SK-N-SH treated with all-trans-retinoic acid at 6 μM for 48 hours (cell line): ENCODE measurements at regions not wholly inside any gene's neighbourhood (a gene's known extent, or its start where the extent isn't known, plus 50 kb on each side); places are given as distances from the start of the nearest gene placed in this dataset.

Source experiments
- ATAC-seq: fragments of 200-7000 bp; cut with Tn5 transposase; 3 replicates; pipeline ENCODE4 v1.9.1; 2020; ENCODE audit warnings: mild to moderate bottlenecking, moderate library complexity
- ARNTL ChIP-seq: fragments of 450-650 bp; formaldehyde crosslinking; IDR thresholded peaks from 2 replicates; pipeline ENCODE4 v1.5.0; 2020; ENCODE audit warnings: low read depth, mild to moderate bottlenecking, moderate library complexity, borderline replicate concordance
- CSDC2 ChIP-seq: fragments of 250-450 bp; sonication (Bioruptor Pico); IDR thresholded peaks from 2 replicates; pipeline ENCODE4 v1.5.0; 2020; ENCODE audit warnings: mild to moderate bottlenecking, moderate library complexity
- CSRNP3 ChIP-seq: fragments of 250-450 bp; sonication (Bioruptor Pico); IDR thresholded peaks from 2 replicates; pipeline ENCODE4 v1.5.1; 2021; ENCODE audit warnings: mild to moderate bottlenecking, moderate library complexity
- ESRRG ChIP-seq: fragments of 250-450 bp; sonication (Bioruptor Pico); IDR thresholded peaks from 2 replicates; pipeline ENCODE4 v1.6.1; 2021; ENCODE audit warnings: mild to moderate bottlenecking
- GLIS3 ChIP-seq: fragments of 250-450 bp; sonication (Bioruptor Pico); IDR thresholded peaks from 2 replicates; pipeline ENCODE4 v1.5.0; 2020; ENCODE audit warnings: mild to moderate bottlenecking, moderate library complexity
- ISL1 ChIP-seq: fragments of 250-450 bp; sonication (Bioruptor Pico); IDR thresholded peaks from 2 replicates; pipeline ENCODE4 v2.1.2; 2022; ENCODE audit warnings: mild to moderate bottlenecking, moderate library complexity
- OSR1 ChIP-seq: fragments of 250-450 bp; sonication (Bioruptor Pico); IDR thresholded peaks from 2 replicates; pipeline ENCODE4 v1.8.0; 2022; ENCODE audit warnings: moderate library complexity, mild to moderate bottlenecking, inconsistent platforms
- PATZ1 ChIP-seq: fragments of 250-450 bp; sonication (Bioruptor Pico); IDR thresholded peaks from 2 replicates; pipeline ENCODE4 v1.8.0; 2020; ENCODE audit warnings: mild to moderate bottlenecking, moderate library complexity, borderline replicate concordance
- POU6F1 ChIP-seq: fragments of 250-450 bp; sonication (Bioruptor Pico); IDR thresholded peaks from 2 replicates; pipeline ENCODE4 v1.8.0; 2021; ENCODE audit warnings: low read depth, mild to moderate bottlenecking, moderate library complexity, borderline replicate concordance
- SNAI2 ChIP-seq: fragments of 250-450 bp; sonication (Bioruptor Pico); IDR thresholded peaks from 2 replicates; pipeline ENCODE4 v1.5.0; 2020; ENCODE audit warnings: mild to moderate bottlenecking, moderate library complexity
- TCF4 ChIP-seq: fragments of 250-450 bp; sonication (Bioruptor Pico); IDR thresholded peaks from 2 replicates; pipeline ENCODE4 v1.8.0; 2021; ENCODE audit warnings: mild to moderate bottlenecking, moderate library complexity, borderline replicate concordance
- TSHZ2 ChIP-seq: fragments of 250-450 bp; sonication (Bioruptor Pico); IDR thresholded peaks from 2 replicates; pipeline ENCODE4 v1.5.0; 2020; ENCODE audit warnings: mild to moderate bottlenecking, moderate library complexity
- ZC3H10 ChIP-seq: fragments of 250-450 bp; sonication (Bioruptor Pico); IDR thresholded peaks from 2 replicates; pipeline ENCODE4 v1.5.1; 2021; ENCODE audit warnings: mild to moderate bottlenecking, moderate library complexity
- ZFP30 ChIP-seq: fragments of 450-650 bp; formaldehyde crosslinking; IDR thresholded peaks from 2 replicates; pipeline ENCODE4 v1.5.0; 2022; ENCODE audit warnings: mild to moderate bottlenecking, moderate library complexity
- ZNF565 ChIP-seq: fragments of 450-650 bp; formaldehyde crosslinking; conservative IDR thresholded peaks from 2 replicates; pipeline ENCODE4 v1.5.0; 2020; ENCODE audit warnings: low read depth, mild to moderate bottlenecking, moderate library complexity
- ZNF70 ChIP-seq: fragments of 450-650 bp; formaldehyde crosslinking; IDR thresholded peaks from 2 replicates; pipeline ENCODE4 v1.5.0; 2020; ENCODE audit warnings: mild to moderate bottlenecking, moderate library complexity
- ZNF8 ChIP-seq: fragments of 450-650 bp; formaldehyde crosslinking; IDR thresholded peaks from 2 replicates; pipeline ENCODE4 v1.5.0; 2020; ENCODE audit warnings: mild to moderate bottlenecking, moderate library complexity
- TF ChIP-seq, protein P1 (sequence below): fragments of 250-450 bp; sonication (Bioruptor Pico); IDR thresholded peaks from 2 replicates; pipeline ENCODE4 v1.5.1; 2020; ENCODE audit warnings: low read depth, mild to moderate bottlenecking, moderate library complexity

GRCh38 chr1:182175361-182175931 lies 113.9 kb upstream of the ZNF648 start:
- ATAC-seq: no peak
- TF ChIP-seq TCF4 (CRISPR knock-in tag): no peak
- no peak for TF ChIP-seq ARNTL (CRISPR knock-in tag)
- TF ChIP-seq, protein P1, sequence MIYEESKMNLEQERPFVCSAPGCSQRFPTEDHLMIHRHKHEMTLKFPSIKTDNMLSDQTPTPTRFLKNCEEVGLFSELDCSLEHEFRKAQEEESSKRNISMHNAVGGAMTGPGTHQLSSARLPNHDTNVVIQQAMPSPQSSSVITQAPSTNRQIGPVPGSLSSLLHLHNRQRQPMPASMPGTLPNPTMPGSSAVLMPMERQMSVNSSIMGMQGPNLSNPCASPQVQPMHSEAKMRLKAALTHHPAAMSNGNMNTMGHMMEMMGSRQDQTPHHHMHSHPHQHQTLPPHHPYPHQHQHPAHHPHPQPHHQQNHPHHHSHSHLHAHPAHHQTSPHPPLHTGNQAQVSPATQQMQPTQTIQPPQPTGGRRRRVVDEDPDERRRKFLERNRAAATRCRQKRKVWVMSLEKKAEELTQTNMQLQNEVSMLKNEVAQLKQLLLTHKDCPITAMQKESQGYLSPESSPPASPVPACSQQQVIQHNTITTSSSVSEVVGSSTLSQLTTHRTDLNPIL: no peak
- no peak for TF ChIP-seq ZNF8 (CRISPR knock-in tag)
- TF ChIP-seq OSR1 (CRISPR knock-in tag): no peak
- TF ChIP-seq POU6F1 (CRISPR knock-in tag): no peak
- TF ChIP-seq ISL1 (CRISPR knock-in tag): no peak
- TF ChIP-seq ESRRG: no peak
- TF ChIP-seq GLIS3 (CRISPR knock-in tag): no peak
- TF ChIP-seq SNAI2 (CRISPR knock-in tag): no peak
- no peak for TF ChIP-seq ZNF565 (CRISPR knock-in tag)
- no peak for TF ChIP-seq ZC3H10
- TF ChIP-seq PATZ1: no peak
- no peak for TF ChIP-seq TSHZ2

DNA sequence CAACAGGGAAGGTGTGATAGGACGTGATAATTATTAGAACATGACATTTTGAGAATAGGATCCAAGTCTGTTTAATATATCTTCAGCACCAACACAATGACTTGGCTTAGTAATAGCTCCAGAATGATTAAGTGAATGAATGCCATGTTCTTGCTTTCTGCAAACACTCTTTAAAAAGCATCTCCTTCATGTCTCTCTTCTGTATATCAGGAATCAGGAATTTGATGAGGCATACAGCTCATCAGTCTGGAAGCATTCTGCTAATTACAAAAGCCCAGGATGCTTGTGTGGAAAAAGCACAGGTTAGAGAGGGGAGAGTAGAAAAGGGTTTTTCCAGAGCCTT lies 113.0 kb upstream of the ZNF648 start:
- TF ChIP-seq ZFP30 (CRISPR knock-in tag): no peak
- no peak for TF ChIP-seq ZNF70 (CRISPR knock-in tag)
- TF ChIP-seq ZC3H10: no peak
- TF ChIP-seq, protein P1: no peak
- no peak for TF ChIP-seq ZNF565 (CRISPR knock-in tag)
- TF ChIP-seq PATZ1: no peak
- no peak for TF ChIP-seq ZNF8 (CRISPR knock-in tag)
- no peak for TF ChIP-seq ISL1 (CRISPR knock-in tag)
- no peak for TF ChIP-seq GLIS3 (CRISPR knock-in tag)
- no peak for TF ChIP-seq CSRNP3 (CRISPR knock-in tag)
- TF ChIP-seq SNAI2 (CRISPR knock-in tag): no peak
- TF ChIP-seq CSDC2 (CRISPR knock-in tag): no peak
- no peak for TF ChIP-seq ESRRG
- TF ChIP-seq ARNTL (CRISPR knock-in tag): no peak
- TF ChIP-seq POU6F1 (CRISPR knock-in tag): no peak
- TF ChIP-seq OSR1 (CRISPR knock-in tag): no peak
- no peak for ATAC-seq
